Naive B cell (primary cell): ENCODE measurements at regions not wholly inside any gene's neighbourhood (a gene's known extent, or its start where the extent isn't known, plus 50 kb on each side); places are given as distances from the start of the nearest gene placed in this dataset.
"Not testable (repeated sequence)": the region's sequence is repeated elsewhere in the genome, so short reads cannot be mapped to it uniquely, and the experiment has no call there.

ENCODE experiments used
- ATAC-seq, 2 donors: fragments of 150-1000 bp; cut with Tn5 transposase; 2 replicates each; pipeline ENCODE4 v1.10.0; 2021; ENCODE audit warnings: low read depth in 2 of 2, mild to moderate bottlenecking in 2 of 2, moderate library complexity in 2 of 2
- DNase-seq: peaks from one replicate; pipeline ENCODE4 v3.0.0; 2022
- H3K27ac Mint-ChIP-seq, 6 donors: one replicate each; pipeline ENCODE4 v1.8.0; 2020 to 2022; ENCODE audit warnings: mild to moderate bottlenecking in 6 of 6, mixed read lengths in 6 of 6, moderate library complexity in 5 of 6, inconsistent platforms in 2 of 6
- H3K27me3 Mint-ChIP-seq, 3 donors: one replicate each; pipeline ENCODE4 v1.8.0; 2021 to 2022; ENCODE audit warnings: mixed read lengths in 3 of 3, mild to moderate bottlenecking in 1 of 3
- H3K36me3 Mint-ChIP-seq, 2 donors: one replicate each; pipeline ENCODE4 v1.8.0; 2020 to 2022; ENCODE audit warnings: mixed read lengths in 2 of 2, inconsistent platforms in 1 of 2, mild to moderate bottlenecking in 1 of 2
- H3K4me1 Mint-ChIP-seq, 3 donors: one replicate each; pipeline ENCODE4 v1.8.0; 2020 to 2022; ENCODE audit warnings: mixed read lengths in 3 of 3, inconsistent platforms in 1 of 3, mild to moderate bottlenecking in 1 of 3, moderate library complexity in 1 of 3
- H3K4me3 Mint-ChIP-seq, 8 donors: one replicate each; pipeline ENCODE4 v1.8.0; 2020 to 2022; ENCODE audit warnings: mild to moderate bottlenecking in 8 of 8, mixed read lengths in 8 of 8, moderate library complexity in 8 of 8, inconsistent platforms in 2 of 8
- H3K9me3 Mint-ChIP-seq, 7 donors: one replicate each; pipeline ENCODE4 v1.8.0; 2020 to 2022; ENCODE audit warnings: mixed read lengths in 7 of 7, mild to moderate bottlenecking in 5 of 7, inconsistent platforms in 2 of 7, moderate library complexity in 1 of 7

DNA sequence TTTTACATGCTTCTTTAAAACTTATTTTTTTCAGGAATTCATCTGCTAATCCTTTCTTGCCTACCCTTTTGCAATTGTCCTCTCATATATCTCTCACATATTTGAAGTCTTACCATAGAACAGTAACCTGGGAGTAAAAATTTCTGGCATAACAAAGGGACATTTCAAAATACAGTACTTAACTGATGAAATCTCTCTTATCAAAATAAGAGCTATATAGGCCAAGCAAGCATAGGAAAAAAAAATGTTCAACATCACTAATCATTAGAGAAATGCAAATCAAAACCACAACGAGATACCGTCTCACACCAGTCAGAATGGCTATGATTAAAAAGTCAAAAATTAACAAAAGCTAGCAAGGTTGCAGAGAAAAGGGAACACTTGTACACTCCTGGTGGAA, 2062.7 kb upstream of the CDH6 start:
- Mint-ChIP-seq H3K27ac (no peak overlapping the region), H3K4me3 (no peak overlapping the region), H3K4me1 (no peaks in the 10 kb centered on the region), H3K36me3 (no peaks in the 10 kb centered on the region), H3K27me3 (no peaks in the 10 kb centered on the region), H3K9me3 (peaks cover 0 to 10% (median 7%) of the 10 kb centered on the region in 7 donors)
- ATAC-seq (no peak), DNase-seq (no peak)

DNA sequence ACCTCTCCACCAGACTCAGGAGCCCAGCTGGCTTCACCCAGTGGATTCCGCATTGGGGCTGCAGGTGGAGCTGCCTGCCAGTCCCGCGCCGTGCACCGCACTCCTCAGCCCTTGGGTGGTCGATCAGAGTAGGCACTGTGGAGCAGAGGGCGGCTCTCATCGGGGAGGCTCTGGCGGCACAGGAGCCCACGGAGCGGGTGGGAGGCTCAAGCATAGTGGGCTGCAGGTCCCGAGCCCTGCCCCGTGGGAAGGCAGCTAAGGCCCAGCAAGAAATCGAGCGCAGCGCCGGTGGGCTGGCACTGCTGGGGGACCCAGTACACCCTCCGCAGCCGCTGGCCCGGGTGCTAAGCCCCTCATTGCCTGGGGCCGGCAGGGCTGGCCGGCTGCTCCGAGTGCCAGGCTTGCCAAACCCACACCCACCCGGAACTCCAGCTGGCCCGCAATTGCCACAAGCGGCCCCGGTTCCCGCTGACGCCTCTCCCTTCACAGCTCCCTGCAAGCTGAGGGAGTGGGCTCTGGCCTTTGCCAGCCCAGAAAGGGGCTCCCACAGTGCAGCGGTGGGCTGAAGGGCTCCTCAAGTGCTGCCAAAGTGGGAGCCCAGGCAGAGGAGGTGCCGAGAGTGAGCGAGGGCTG, 2065.8 kb upstream of the CDH6 start:
- H3K36me3 Mint-ChIP-seq, ATAC-seq, H3K4me3 Mint-ChIP-seq, H3K4me1 Mint-ChIP-seq, H3K27ac Mint-ChIP-seq, DNase-seq, H3K27me3 Mint-ChIP-seq: not testable (repeated sequence)
- peaks cover 2 to 10% (median 6%) of the 10 kb centered on the region in 7 donors for H3K9me3 Mint-ChIP-seq

- H3K9me3 Mint-ChIP-seq, H3K36me3 Mint-ChIP-seq, ATAC-seq, H3K4me3 Mint-ChIP-seq, H3K27ac Mint-ChIP-seq, H3K27me3 Mint-ChIP-seq, H3K4me1 Mint-ChIP-seq, DNase-seq: not testable (repeated sequence)
Measured at GRCh38 chr5:29126462-29126861, 2067.0 kb upstream of the CDH6 start.

DNA sequence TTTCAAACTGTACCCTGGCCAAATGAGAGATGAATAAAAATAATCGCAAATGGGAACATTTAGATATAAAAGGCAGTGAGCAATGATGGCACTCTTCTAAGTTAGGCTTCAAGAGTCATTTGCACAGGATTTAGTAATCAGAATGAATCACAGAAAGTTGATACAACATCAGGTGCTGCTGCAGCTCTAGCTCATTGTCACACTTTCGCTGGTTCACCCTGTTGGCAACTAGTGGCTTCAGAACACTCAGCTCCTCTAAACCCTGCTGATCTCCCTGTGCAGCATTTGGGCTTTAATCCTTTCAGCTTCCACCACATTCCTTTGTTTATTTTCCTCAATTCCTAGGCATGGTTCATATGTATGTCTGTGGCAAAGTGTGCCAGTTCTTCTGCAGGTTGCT, 2071.2 kb upstream of the CDH6 start:
- Mint-ChIP-seq H3K4me1 (no peaks in the 10 kb centered on the region), H3K4me3 (peak overlapping the region in 1 of 8 donors; percentile 54), H3K27me3 (no peaks in the 10 kb centered on the region), H3K27ac (no peak overlapping the region), H3K36me3 (no peaks in the 10 kb centered on the region), H3K9me3 (peaks cover 0 to 8% (median 4%) of the 10 kb centered on the region in 7 donors)
- no peak for DNase-seq
- no peak for ATAC-seq

DNA sequence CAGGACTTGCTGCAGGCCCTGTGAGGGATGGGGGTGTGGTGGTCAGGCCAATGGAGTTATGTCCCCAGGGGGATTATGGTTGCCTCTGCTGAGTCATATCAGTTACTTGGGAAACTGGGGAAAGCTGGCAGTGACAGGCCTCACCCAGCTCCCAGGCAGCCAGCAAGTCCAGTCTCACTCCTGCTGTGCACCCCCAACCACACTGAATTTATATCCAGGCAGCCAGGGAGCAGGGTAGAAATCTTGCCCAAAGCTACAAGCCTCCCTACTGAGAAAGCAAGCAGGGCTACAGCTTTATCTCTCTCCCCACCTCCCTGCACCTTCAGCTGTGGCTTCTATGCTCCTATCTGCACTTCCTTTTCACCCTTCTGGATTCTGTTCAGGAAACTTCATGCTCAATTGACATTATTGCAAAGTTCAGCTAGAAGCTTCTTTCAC, 2076.0 kb upstream of the CDH9 start:
- no peak overlapping the region for H3K27ac Mint-ChIP-seq
- no peaks in the 10 kb centered on the region for H3K27me3 Mint-ChIP-seq
- no peaks in the 10 kb centered on the region for H3K4me1 Mint-ChIP-seq
- ATAC-seq (no peak), DNase-seq (no peak)
- H3K9me3 Mint-ChIP-seq: peaks cover 0 to 11% (median 8%) of the 10 kb centered on the region in 7 donors
- no peaks in the 10 kb centered on the region for H3K36me3 Mint-ChIP-seq
- no peak overlapping the region for H3K4me3 Mint-ChIP-seq

GRCh38 chr5:29113516-29113915, 2075.1 kb upstream of the CDH9 start:
- ATAC-seq (no peak), DNase-seq (no peak)
- peaks cover 0 to 9% (median 7%) of the 10 kb centered on the region in 7 donors for H3K9me3 Mint-ChIP-seq
- no peak overlapping the region for H3K27ac Mint-ChIP-seq
- no peaks in the 10 kb centered on the region for H3K4me1 Mint-ChIP-seq
- no peaks in the 10 kb centered on the region for H3K36me3 Mint-ChIP-seq
- no peak overlapping the region for H3K4me3 Mint-ChIP-seq
- H3K27me3 Mint-ChIP-seq: no peaks in the 10 kb centered on the region

DNA sequence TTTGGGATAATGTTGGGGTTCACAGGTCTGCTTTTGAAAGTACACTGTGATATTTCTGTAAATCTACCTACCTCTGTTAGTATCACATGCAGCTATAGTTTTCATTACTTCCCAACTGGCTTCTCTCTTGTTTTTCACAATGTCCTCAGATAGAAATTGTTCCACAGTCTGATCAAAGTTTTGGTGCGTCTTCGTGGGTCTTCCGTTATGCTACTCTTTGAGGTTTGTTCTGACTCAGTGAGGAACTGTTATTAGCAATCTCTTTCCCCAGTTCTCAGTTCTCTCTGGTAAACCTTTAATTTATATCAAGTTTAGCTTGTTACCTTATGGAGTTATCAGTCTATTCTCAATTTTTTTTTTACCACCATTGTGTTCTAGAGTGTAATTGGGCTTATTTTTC, 2061.2 kb upstream of the CDH9 start:
- no peak overlapping the region for H3K27ac Mint-ChIP-seq
- ATAC-seq: no peak
- no peak for DNase-seq
- H3K36me3 Mint-ChIP-seq: no peaks in the 10 kb centered on the region
- no peak overlapping the region for H3K4me3 Mint-ChIP-seq
- no peaks in the 10 kb centered on the region for H3K27me3 Mint-ChIP-seq
- no peaks in the 10 kb centered on the region for H3K4me1 Mint-ChIP-seq
- H3K9me3 Mint-ChIP-seq: peaks cover 0 to 10% (median 5%) of the 10 kb centered on the region in 7 donors

- Mint-ChIP-seq H3K4me3 (no peak overlapping the region), H3K36me3 (no peaks in the 10 kb centered on the region), H3K9me3 (peaks cover 0 to 17% (median 9%) of the 10 kb centered on the region in 7 donors), H3K27ac (no peak overlapping the region), H3K27me3 (no peaks in the 10 kb centered on the region), H3K4me1 (no peaks in the 10 kb centered on the region)
- no peak for DNase-seq
- ATAC-seq: no peak
Measured at GRCh38 chr5:29089591-29090130, 2051.3 kb upstream of the CDH9 start.

GRCh38 chr5:29085142-29085541, 2046.8 kb upstream of the CDH9 start:
- Mint-ChIP-seq H3K27me3 (no peaks in the 10 kb centered on the region), H3K4me3 (no peak overlapping the region), H3K9me3 (peaks cover 2 to 20% (median 6%) of the 10 kb centered on the region in 7 donors), H3K36me3 (no peaks in the 10 kb centered on the region), H3K4me1 (no peaks in the 10 kb centered on the region), H3K27ac (peak overlapping the region in 1 of 6 donors; percentile 6)
- ATAC-seq: no peak
- DNase-seq: no peak

- H3K36me3 Mint-ChIP-seq: no peaks in the 10 kb centered on the region
- no peaks in the 10 kb centered on the region for H3K4me1 Mint-ChIP-seq
- peaks cover 3 to 13% (median 9%) of the 10 kb centered on the region in 7 donors for H3K9me3 Mint-ChIP-seq
- no peaks in the 10 kb centered on the region for H3K27me3 Mint-ChIP-seq
- H3K4me3 Mint-ChIP-seq: no peak overlapping the region
- DNase-seq: no peak
- H3K27ac Mint-ChIP-seq: no peak overlapping the region
- no peak for ATAC-seq
Measured at GRCh38 chr5:29079771-29080170, 2041.4 kb upstream of the CDH9 start.

DNA sequence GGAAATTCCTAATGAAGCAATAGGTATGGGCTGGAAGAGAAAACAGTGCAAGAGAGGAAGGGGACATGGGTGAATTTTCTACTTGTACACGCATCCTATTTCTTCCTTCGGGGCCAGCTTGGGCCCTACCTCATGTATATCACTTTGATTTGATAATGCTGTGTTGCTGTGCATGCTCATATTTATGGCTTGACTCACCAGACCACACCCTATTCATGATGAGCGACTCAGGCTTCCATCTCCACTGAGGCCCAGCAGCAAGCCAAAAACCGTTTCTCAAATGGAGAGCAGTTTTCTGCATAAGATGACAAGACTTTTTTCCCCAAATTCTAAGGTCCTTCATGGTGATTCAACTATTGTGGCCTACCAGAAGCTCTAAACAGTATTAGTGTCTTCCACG, 2039.1 kb upstream of the CDH9 start:
- H3K27ac Mint-ChIP-seq: no peak overlapping the region
- H3K4me3 Mint-ChIP-seq: no peak overlapping the region
- H3K36me3 Mint-ChIP-seq: no peaks in the 10 kb centered on the region
- no peak for DNase-seq
- no peaks in the 10 kb centered on the region for H3K4me1 Mint-ChIP-seq
- no peaks in the 10 kb centered on the region for H3K27me3 Mint-ChIP-seq
- peaks cover 2 to 9% (median 6%) of the 10 kb centered on the region in 7 donors for H3K9me3 Mint-ChIP-seq
- ATAC-seq: no peak

DNA sequence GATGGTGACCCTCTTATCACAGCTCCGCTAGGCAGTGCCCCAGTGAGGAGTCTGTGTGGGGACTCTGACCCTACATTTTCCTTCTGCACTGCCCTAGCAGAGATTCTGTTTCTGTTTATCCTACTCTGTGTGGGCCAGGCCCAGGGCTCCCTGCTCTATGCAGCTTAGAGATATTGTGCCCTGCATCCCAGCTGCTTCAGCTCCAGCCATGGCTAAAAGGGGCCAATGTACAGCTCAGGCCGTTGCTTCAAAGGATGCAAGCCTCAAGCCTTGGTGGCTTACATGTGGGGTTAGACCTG, 2030.7 kb upstream of the CDH9 start:
- Mint-ChIP-seq H3K4me1 (no peaks in the 10 kb centered on the region), H3K27ac (no peak overlapping the region), H3K36me3 (no peaks in the 10 kb centered on the region), H3K9me3 (peaks cover 0 to 6% (median 3%) of the 10 kb centered on the region in 7 donors), H3K4me3 (no peak overlapping the region), H3K27me3 (no peaks in the 10 kb centered on the region)
- ATAC-seq (no peak), DNase-seq (no peak)

- DNase-seq (no peak), ATAC-seq (no peak)
- H3K36me3 Mint-ChIP-seq: no peaks in the 10 kb centered on the region
- H3K27me3 Mint-ChIP-seq: no peaks in the 10 kb centered on the region
- no peaks in the 10 kb centered on the region for H3K4me1 Mint-ChIP-seq
- no peak overlapping the region for H3K27ac Mint-ChIP-seq
- H3K9me3 Mint-ChIP-seq: peaks cover 0 to 5% (median 0%) of the 10 kb centered on the region in 7 donors
- no peak overlapping the region for H3K4me3 Mint-ChIP-seq
Measured at GRCh38 chr5:29061381-29061780, 2023.0 kb upstream of the CDH9 start.

DNA sequence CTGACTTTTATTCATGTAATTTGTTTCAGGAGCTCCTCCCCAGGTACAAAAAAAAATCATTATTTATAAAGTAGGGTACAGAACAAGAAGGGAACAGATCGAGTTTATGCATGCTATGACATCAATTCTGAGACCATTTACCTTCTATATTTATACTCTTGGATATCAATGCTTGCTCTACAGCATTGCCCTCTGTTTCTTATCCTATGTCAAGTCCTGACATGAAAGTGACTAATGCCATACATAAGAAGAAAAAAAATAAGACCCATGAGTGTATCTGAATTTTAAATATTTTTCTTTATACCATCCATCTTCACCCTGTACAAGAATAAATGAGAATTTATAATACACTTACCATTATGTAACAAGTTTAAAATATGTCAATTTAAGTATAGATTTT, 2016.3 kb upstream of the CDH9 start:
- H3K27me3 Mint-ChIP-seq: no peaks in the 10 kb centered on the region
- H3K4me1 Mint-ChIP-seq: no peaks in the 10 kb centered on the region
- DNase-seq: no peak
- peaks cover 0 to 5% (median 2%) of the 10 kb centered on the region in 7 donors for H3K9me3 Mint-ChIP-seq
- no peaks in the 10 kb centered on the region for H3K36me3 Mint-ChIP-seq
- ATAC-seq: no peak
- no peak overlapping the region for H3K27ac Mint-ChIP-seq
- no peak overlapping the region for H3K4me3 Mint-ChIP-seq

DNA sequence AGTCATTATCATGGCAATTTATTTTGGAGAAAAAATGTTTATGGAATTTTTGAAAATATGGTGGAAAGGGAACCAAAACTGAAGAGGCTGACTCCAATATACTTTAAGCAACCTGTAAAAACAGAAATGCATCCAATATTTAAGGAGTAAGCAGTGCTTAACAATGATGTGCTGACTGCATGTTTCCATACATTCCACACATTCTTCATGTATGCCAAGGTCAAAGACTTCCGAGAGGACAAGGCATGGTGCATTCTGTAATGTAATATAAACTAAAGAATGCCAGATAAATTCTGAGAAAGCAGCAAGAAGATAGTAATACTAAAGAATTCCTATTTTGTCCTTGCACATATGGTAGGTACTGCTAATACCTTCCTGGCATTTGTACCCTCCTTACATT, 2015.9 kb upstream of the CDH9 start:
- Mint-ChIP-seq H3K4me1 (no peaks in the 10 kb centered on the region), H3K36me3 (no peaks in the 10 kb centered on the region), H3K27ac (no peak overlapping the region), H3K9me3 (peaks cover 0 to 5% (median 2%) of the 10 kb centered on the region in 7 donors), H3K4me3 (no peak overlapping the region), H3K27me3 (no peaks in the 10 kb centered on the region)
- DNase-seq: no peak
- no peak for ATAC-seq
